HCT116 (cell line): ENCODE measurements at regions not wholly inside any gene's neighbourhood (a gene's known extent, or its start where the extent isn't known, plus 50 kb on each side); places are given as distances from the start of the nearest gene placed in this dataset.

ENCODE experiments used
- ATAC-seq: fragments of 200-7000 bp; cut with Tn5 transposase; 2 replicates; pipeline ENCODE4 v1.9.1; 2020; ENCODE audit warnings: mild to moderate bottlenecking, moderate library complexity
- BruUV-seq: library from RNA; stranded (reverse); fragments of 400-500 nt; replicated peaks from 2 replicates; lab custom pipeline; 2021; lab: Mats Ljungman, UMichigan
- CTCF ChIA-PET: fragments of 300-600 bp; sonication (Branson Sonifier 250); formaldehyde crosslinking; loops from one replicate; lab custom pipeline; 2021; ENCODE audit warnings: antibody characterized with exemption; lab: Charles Lee
- POLR2A ChIA-PET: fragments of 300-600, 350-600 bp; sonication (Branson Sonifier 250); formaldehyde crosslinking; loops from one replicate; lab custom pipeline; 2021; ENCODE audit warnings: antibody characterized with exemption; lab: Charles Lee
- RAD21 ChIA-PET, 2 experiments: fragments of 300-600 bp; sonication (Branson Sonifier 250); formaldehyde crosslinking; loops; one replicate each; lab custom pipeline; 2023; ENCODE audit warnings: low total read pairs in 2 of 2; ENCODE audit not compliant: uncharacterized antibody in 2 of 2, unreplicated experiment in 2 of 2, low non-redundant PET in 1 of 2; lab: Charles Lee
- DNase-seq: peaks from one replicate; pipeline ENCODE4 v3.0.0-alpha.2; 2010; ENCODE audit warnings: low read depth, low spot score
- H2AFZ ChIP-seq: fragments of 200-600 bp; shearing (Covaris generic), sonication (generic); 2 replicates; pipeline ENCODE4 v1.6.1; 2017; ENCODE audit warnings: low read depth, mixed run types, mixed read lengths, antibody characterized with exemption, low read length; ENCODE audit not compliant: poor library complexity, severe bottlenecking
- H3K27ac ChIP-seq: 2 replicates; pipeline ENCODE4 v1.5.1; 2012; ENCODE audit warnings: low read depth, low read length
- H3K27me3 ChIP-seq: fragments of 200-600 bp; sonication (generic); 2 replicates; pipeline ENCODE4 v1.6.1; 2016; ENCODE audit warnings: mixed run types, low read length, mixed read lengths; ENCODE audit not compliant: insufficient read depth
- H3K36me3 ChIP-seq, 2 experiments: fragments of 200-500 bp in 1 of 2; fragments of 200-600 bp in 1 of 2; sonication (Bioruptor generic) in 1 of 2; sonication (generic) in 1 of 2; 2 replicates each; pipeline versions ENCODE4 v1.5.1 to v1.6.1; 2014 to 2016; ENCODE audit warnings: low read length in 2 of 2, inconsistent platforms in 1 of 2, mixed read lengths in 1 of 2, mixed run types in 1 of 2; ENCODE audit not compliant: insufficient read depth in 2 of 2, control insufficient read depth in 1 of 2
- H3K4me1 ChIP-seq, 2 experiments: fragments of 200-600 bp in 1 of 2; sonication (generic) in 1 of 2; 2 replicates each; pipeline versions ENCODE4 v1.5.1 to v1.6.1; 2012 to 2017; ENCODE audit warnings: low read length in 2 of 2, inconsistent platforms in 1 of 2, mild to moderate bottlenecking in 1 of 2, mixed read lengths in 1 of 2, mixed run types in 1 of 2, moderate library complexity in 1 of 2; ENCODE audit not compliant: insufficient read depth in 2 of 2, control insufficient read depth in 1 of 2
- H3K4me2 ChIP-seq: fragments of 200-600 bp; sonication (generic); 2 replicates; pipeline ENCODE4 v1.6.1; 2017; ENCODE audit warnings: mixed run types, low read length, mixed read lengths
- H3K4me3 ChIP-seq, 2 experiments: fragments of 200-600 bp in 1 of 2; sonication (generic) in 1 of 2; replicated peaks in 1 of 2; 2 replicates each; pipeline ENCODE4 v1.5.1; 2011 to 2016; ENCODE audit warnings: low read length in 2 of 2, control low read depth in 1 of 2, low read depth in 1 of 2, mild to moderate bottlenecking in 1 of 2, mixed read lengths in 1 of 2, mixed run types in 1 of 2
- H3K79me2 ChIP-seq: fragments of 200-600 bp; sonication (generic); 2 replicates; pipeline ENCODE4 v1.6.1; 2017; ENCODE audit warnings: mild to moderate bottlenecking, mixed run types, low read length, moderate library complexity, mixed read lengths; ENCODE audit not compliant: insufficient read depth
- H3K9ac ChIP-seq: fragments of 200-600 bp; sonication (generic); 2 replicates; pipeline ENCODE4 v1.6.1; 2016; ENCODE audit warnings: low read length, mixed read lengths
- H3K9me2 ChIP-seq: fragments of 200-600 bp; sonication (generic), shearing (Covaris generic); 2 replicates; pipeline ENCODE4 v1.6.1; 2017; ENCODE audit warnings: mixed run types, mild to moderate bottlenecking, moderate library complexity; ENCODE audit not compliant: insufficient read depth
- H3K9me3 ChIP-seq, 2 experiments: fragments of 200-500 bp in 1 of 2; fragments of 200-600 bp in 1 of 2; sonication (Bioruptor generic) in 1 of 2; sonication (generic) in 1 of 2; 2 replicates each; pipeline ENCODE4 v1.6.1; 2014 to 2017; ENCODE audit warnings: low read length in 2 of 2, mixed read lengths in 2 of 2, inconsistent platforms in 1 of 2, low read depth in 1 of 2, mild to moderate bottlenecking in 1 of 2, mixed run types in 1 of 2, moderate library complexity in 1 of 2; ENCODE audit not compliant: control insufficient read depth in 1 of 2, insufficient read depth in 1 of 2
- H4K20me1 ChIP-seq: fragments of 200-600 bp; sonication (generic), shearing (Covaris generic); 2 replicates; pipeline ENCODE4 v1.6.1; 2017; ENCODE audit warnings: mixed run types, mild to moderate bottlenecking, moderate library complexity; ENCODE audit not compliant: insufficient read depth
- CBX3 ChIP-seq: IDR thresholded peaks from 2 replicates; pipeline ENCODE4 v1.6.1; 2012; ENCODE audit warnings: low read depth
- EZH2 ChIP-seq: fragments of 200-600 bp; sonication (generic); IDR thresholded peaks from 2 replicates; pipeline ENCODE4 v1.6.1; 2017; ENCODE audit warnings: antibody characterized with exemption, mixed run types
- EZH2phosphoT487 ChIP-seq: fragments of 200-600 bp; IDR thresholded peaks from 2 replicates; pipeline ENCODE4 v1.6.1; 2018; ENCODE audit warnings: antibody characterized with exemption, borderline replicate concordance
- RAD21 ChIP-seq: IDR thresholded peaks from 2 replicates; pipeline ENCODE4 v1.6.1; 2012; ENCODE audit warnings: low read depth, mild to moderate bottlenecking
- SIN3A ChIP-seq: IDR thresholded peaks from 2 replicates; pipeline ENCODE4 v1.6.1; 2012; ENCODE audit warnings: low read depth
- ZNF274 ChIP-seq: fragments of 200-500 bp; sonication (Bioruptor generic); IDR thresholded peaks from 2 replicates; pipeline ENCODE4 v1.6.1; 2014; ENCODE audit warnings: mild to moderate bottlenecking, low read depth, low read length, inconsistent platforms
- intact Hi-C: fragments of 100-400 bp; cut with micrococcal nuclease; formaldehyde crosslinking; loops from 2 replicates; pipeline ENCODE4 v1.10.0; 2022
- TF ChIP-seq, protein P1 (sequence below): IDR thresholded peaks from 2 replicates; pipeline ENCODE4 v1.6.1; 2012

DNA sequence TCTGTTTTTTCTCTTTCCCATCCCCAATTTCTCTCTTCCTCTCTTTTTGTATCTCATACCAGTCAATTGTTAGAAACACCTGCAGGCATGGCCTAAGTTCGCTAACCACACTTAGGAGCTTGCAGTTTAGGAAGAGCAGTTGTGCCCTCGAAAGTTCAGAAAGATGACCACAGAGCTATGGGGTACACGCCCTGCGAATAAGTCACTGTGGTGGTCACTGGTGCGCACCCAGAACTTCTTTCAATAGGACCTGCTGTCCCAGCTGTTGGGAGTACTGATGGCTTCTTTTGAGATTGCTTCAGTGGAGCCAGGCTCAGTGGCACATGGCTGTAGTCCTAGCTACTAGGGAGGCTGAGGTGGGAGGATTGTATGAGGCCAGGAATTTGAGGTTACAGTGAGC is 362.8 kb upstream of the TMTC1 start:
- no peaks in the 10 kb centered on the region for H3K27me3 ChIP-seq
- no peak for DNase-seq
- ATAC-seq = no peak
- no peaks in the 10 kb centered on the region for H3K4me1 ChIP-seq
- H3K79me2 ChIP-seq = no peaks in the 10 kb centered on the region
- ChIA-PET POLR2A (no interaction called here), RAD21 (no interaction called here), CTCF (no interaction called here)
- BruUV-seq = no TSS peak
- H3K36me3 ChIP-seq = no peaks in the 10 kb centered on the region
- H3K4me3 ChIP-seq = no peak overlapping the region
- no peak overlapping the region for H2AFZ ChIP-seq
- intact Hi-C loops = no loop called here
- no peaks in the 10 kb centered on the region for H3K9me3 ChIP-seq
- H4K20me1 ChIP-seq = no peaks in the 10 kb centered on the region
- no peak overlapping the region for H3K4me2 ChIP-seq
- H3K9me2 ChIP-seq = no peaks in the 10 kb centered on the region
- TF ChIP-seq, protein P1, sequence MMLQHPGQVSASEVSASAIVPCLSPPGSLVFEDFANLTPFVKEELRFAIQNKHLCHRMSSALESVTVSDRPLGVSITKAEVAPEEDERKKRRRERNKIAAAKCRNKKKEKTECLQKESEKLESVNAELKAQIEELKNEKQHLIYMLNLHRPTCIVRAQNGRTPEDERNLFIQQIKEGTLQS = no peak
- TF ChIP-seq CBX3 (no peak), RAD21 (no peak), EZH2 (no peak)
- H3K27ac ChIP-seq = no peak overlapping the region
- H3K9ac ChIP-seq = no peak overlapping the region

DNA sequence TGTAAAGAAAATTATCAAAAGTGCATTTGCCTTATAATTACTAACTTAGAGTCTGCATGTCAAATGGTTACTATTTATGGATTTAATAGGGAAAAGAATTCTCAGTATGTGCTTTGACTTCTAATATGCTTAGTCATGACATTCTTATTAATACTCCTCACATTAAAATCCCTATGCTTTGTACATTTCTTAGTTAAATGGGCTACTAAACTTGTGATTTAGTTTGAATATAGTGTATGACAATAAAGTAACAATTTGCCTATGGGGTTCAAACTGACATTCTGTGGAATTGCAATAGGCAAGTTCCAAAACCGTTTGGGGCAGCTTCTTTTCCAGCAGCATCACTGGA is 361.9 kb upstream of the TMTC1 start:
- CTCF ChIA-PET = no interaction called here
- Histone ChIP-seq H3K79me2 (no peaks in the 10 kb centered on the region), H3K27me3 (no peaks in the 10 kb centered on the region), H4K20me1 (no peaks in the 10 kb centered on the region), H3K9me3 (no peaks in the 10 kb centered on the region), H3K36me3 (no peaks in the 10 kb centered on the region), H2AFZ (no peak overlapping the region), H3K27ac (no peak overlapping the region), H3K4me3 (no peak overlapping the region), H3K9ac (no peak overlapping the region), H3K4me1 (no peaks in the 10 kb centered on the region), H3K4me2 (no peak overlapping the region), H3K9me2 (no peaks in the 10 kb centered on the region)
- no peak for TF ChIP-seq EZH2phosphoT487
- TF ChIP-seq SIN3A = no peak
- TF ChIP-seq ZNF274 = no peak
- RAD21 ChIA-PET = no interaction called here
- no TSS peak for BruUV-seq
- intact Hi-C loops = no loop called here
- DNase-seq (no peak), ATAC-seq (no peak)
- POLR2A ChIA-PET = no interaction called here
